Gastrocnemius medialis (tissue), 4 donors: ENCODE measurements at regions not wholly inside any gene's neighbourhood (a gene's known extent, or its start where the extent isn't known, plus 50 kb on each side); places are given as distances from the start of the nearest gene placed in this dataset.

Experiments
- POLR2A ChIP-seq, 2 donors: fragments of 450-650 bp; IDR thresholded peaks; one replicate each; pipeline ENCODE4 v1.6.1; 2017; ENCODE audit warnings: antibody characterized with exemption in 2 of 2, mild to moderate bottlenecking in 2 of 2, moderate library complexity in 2 of 2
- TF ChIP-seq, protein P1 (sequence below), 5 experiments: fragments of 450-650 bp in 3 of 5; fragments of 200-600 bp in 2 of 5; sonication (generic) in 2 of 5; IDR thresholded peaks in 4 of 5; conservative IDR thresholded peaks in 1 of 5; 1 replicate in 4 of 5; 2 replicates in 1 of 5; pipeline ENCODE4 v1.5.1; 2016 to 2019; ENCODE audit warnings: antibody characterized with exemption in 5 of 5, mild to moderate bottlenecking in 3 of 5, moderate library complexity in 3 of 5

- TF ChIP-seq, protein P1, sequence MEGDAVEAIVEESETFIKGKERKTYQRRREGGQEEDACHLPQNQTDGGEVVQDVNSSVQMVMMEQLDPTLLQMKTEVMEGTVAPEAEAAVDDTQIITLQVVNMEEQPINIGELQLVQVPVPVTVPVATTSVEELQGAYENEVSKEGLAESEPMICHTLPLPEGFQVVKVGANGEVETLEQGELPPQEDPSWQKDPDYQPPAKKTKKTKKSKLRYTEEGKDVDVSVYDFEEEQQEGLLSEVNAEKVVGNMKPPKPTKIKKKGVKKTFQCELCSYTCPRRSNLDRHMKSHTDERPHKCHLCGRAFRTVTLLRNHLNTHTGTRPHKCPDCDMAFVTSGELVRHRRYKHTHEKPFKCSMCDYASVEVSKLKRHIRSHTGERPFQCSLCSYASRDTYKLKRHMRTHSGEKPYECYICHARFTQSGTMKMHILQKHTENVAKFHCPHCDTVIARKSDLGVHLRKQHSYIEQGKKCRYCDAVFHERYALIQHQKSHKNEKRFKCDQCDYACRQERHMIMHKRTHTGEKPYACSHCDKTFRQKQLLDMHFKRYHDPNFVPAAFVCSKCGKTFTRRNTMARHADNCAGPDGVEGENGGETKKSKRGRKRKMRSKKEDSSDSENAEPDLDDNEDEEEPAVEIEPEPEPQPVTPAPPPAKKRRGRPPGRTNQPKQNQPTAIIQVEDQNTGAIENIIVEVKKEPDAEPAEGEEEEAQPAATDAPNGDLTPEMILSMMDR (IDR thresholded peaks at IDR 0.05 in 4 of 5, conservative IDR thresholded peaks at IDR 0.05 in 1 of 5) = no peak
- no peak for TF ChIP-seq POLR2A (IDR thresholded peaks at IDR 0.05)
Observed at GRCh38 chr9:29775491-29775890, 2202.2 kb upstream of the C9orf72 start.
